GM18951 (cell line): ENCODE measurements at regions not wholly inside any gene's neighbourhood (a gene's known extent, or its start where the extent isn't known, plus 50 kb on each side); places are given as distances from the start of the nearest gene placed in this dataset.

Experiments used
- POLR2A ChIP-seq: IDR thresholded peaks from 4 replicates; pipeline ENCODE4 v1.6.1; 2011; ENCODE audit warnings: mild to moderate bottlenecking; ENCODE audit not compliant: insufficient read length, insufficient read depth; ENCODE audit errors: extremely low read depth
- in situ Hi-C: fragments of 300-500 bp; cut with MboI; formaldehyde crosslinking; loops from one replicate; pipeline ENCODE4 v1.12.0; 2022; ENCODE audit warnings: low sequenced_read_pairs, mixed read lengths, inconsistent platforms; ENCODE audit not compliant: unreplicated experiment

GRCh38 chr4:181424362-181425016, 818.7 kb upstream of the TENM3 start:
- in situ Hi-C loops: no loop called here
- no peak for TF ChIP-seq POLR2A

- in situ Hi-C loops: no loop called here
- TF ChIP-seq POLR2A: no peak
Observed at GRCh38 chr4:181427076-181427475, 816.1 kb upstream of the TENM3 start.

GRCh38 chr4:181431006-181431405, 812.2 kb upstream of the TENM3 start:
- no peak for TF ChIP-seq POLR2A
- in situ Hi-C loops: no loop called here

- no peak for TF ChIP-seq POLR2A
- in situ Hi-C loops: no loop called here
Observed at GRCh38 chr4:181431661-181432060, 811.5 kb upstream of the TENM3 start.

GRCh38 chr4:181432335-181432734, 810.9 kb upstream of the TENM3 start:
- no peak for TF ChIP-seq POLR2A
- in situ Hi-C loops: no loop called here

- TF ChIP-seq POLR2A: no peak
Observed at GRCh38 chr4:181437895-181438294, 805.3 kb upstream of the TENM3 start.

GRCh38 chr4:181438641-181439040, 804.6 kb upstream of the TENM3 start:
- in situ Hi-C loops: no loop called here
- no peak for TF ChIP-seq POLR2A

More at GRCh38 chr4:181437895-181438294, 805.3 kb upstream of the TENM3 start:
- in situ Hi-C loops: no loop called here

GRCh38 chr4:181443021-181443420, 800.2 kb upstream of the TENM3 start:
- in situ Hi-C loops: no loop called here

GRCh38 chr4:181465826-181466225, 777.4 kb upstream of the TENM3 start:
- TF ChIP-seq POLR2A: no peak
- in situ Hi-C loops: no loop called here

More at GRCh38 chr4:181443021-181443420, 800.2 kb upstream of the TENM3 start:
- TF ChIP-seq POLR2A: no peak

GRCh38 chr4:181468451-181468850, 774.8 kb upstream of the TENM3 start:
- in situ Hi-C loops: no loop called here
- no peak for TF ChIP-seq POLR2A

GRCh38 chr4:181470306-181470705, 772.9 kb upstream of the TENM3 start:
- in situ Hi-C loops: no loop called here

GRCh38 chr4:181475359-181475758, 767.8 kb upstream of the TENM3 start:
- in situ Hi-C loops: no loop called here
- TF ChIP-seq POLR2A: no peak

More at GRCh38 chr4:181470306-181470705, 772.9 kb upstream of the TENM3 start:
- no peak for TF ChIP-seq POLR2A

- TF ChIP-seq POLR2A: no peak
- in situ Hi-C loops: no loop called here
Observed at GRCh38 chr4:181475781-181476507, 767.3 kb upstream of the TENM3 start.

- in situ Hi-C loops: no loop called here
- no peak for TF ChIP-seq POLR2A
Observed at GRCh38 chr4:181476508-181476890, 766.7 kb upstream of the TENM3 start.
